Lower lobe of right lung (tissue), 2 donors: ENCODE measurements at regions not wholly inside any gene's neighbourhood (a gene's known extent, or its start where the extent isn't known, plus 50 kb on each side); places are given as distances from the start of the nearest gene placed in this dataset.

Source experiments
- ATAC-seq, 2 donors: fragments of 200-7000 bp; cut with Tn5 transposase; one replicate each; pipeline ENCODE4 v1.9.1; 2020 to 2022; ENCODE audit warnings: mild to moderate bottlenecking in 2 of 2, moderate library complexity in 2 of 2
- DNase-seq: peaks from one replicate; pipeline ENCODE4 v3.0.0-alpha.2; 2020
- H3K27ac ChIP-seq: fragments of 200-600 bp; one replicate; pipeline ENCODE4 v1.8.0; 2022
- H3K27me3 ChIP-seq: fragments of 200-600 bp; one replicate; pipeline ENCODE4 v1.8.0; 2022; ENCODE audit warnings: low read depth
- H3K36me3 ChIP-seq: fragments of 200-600 bp; one replicate; pipeline ENCODE4 v1.8.0; 2022; ENCODE audit warnings: mild to moderate bottlenecking
- H3K4me1 ChIP-seq: fragments of 200-600 bp; one replicate; pipeline ENCODE4 v1.8.0; 2022
- H3K4me3 ChIP-seq: fragments of 200-600 bp; one replicate; pipeline ENCODE4 v1.8.0; 2022; ENCODE audit warnings: mild to moderate bottlenecking
- H3K9me3 ChIP-seq: fragments of 200-600 bp; one replicate; pipeline ENCODE4 v1.8.0; 2022
- CTCF ChIP-seq: fragments of 200-600 bp; IDR thresholded peaks from one replicate; pipeline ENCODE4 v1.8.0; 2022; ENCODE audit warnings: antibody characterized with exemption, mild to moderate bottlenecking
- intact Hi-C: fragments of 100-400 bp; cut with DNase I; formaldehyde crosslinking; loops from one replicate; pipeline ENCODE4 v1.11.0; 2022
- donor health status: DM: no; HTN: yes; CAD: no; lungs with severe emphysema.

GRCh38 chr5:51846015-51846414, 462.8 kb downstream of the ISL1 start:
- H3K4me1 ChIP-seq: no peaks in the 10 kb centered on the region
- no peak overlapping the region for H3K27ac ChIP-seq
- H3K9me3 ChIP-seq: no peaks in the 10 kb centered on the region
- no peak overlapping the region for H3K4me3 ChIP-seq
- no peaks in the 10 kb centered on the region for H3K27me3 ChIP-seq
- intact Hi-C loops: no loop called here
- TF ChIP-seq CTCF: no peak
- no peak for ATAC-seq
- no peak for DNase-seq
- H3K36me3 ChIP-seq: no peaks in the 10 kb centered on the region

- no peaks in the 10 kb centered on the region for H3K36me3 ChIP-seq
- no peak overlapping the region for H3K27ac ChIP-seq
- ATAC-seq: no peak
Measured at GRCh38 chr5:51859624-51860023, 476.4 kb downstream of the ISL1 start.

GRCh38 chr5:51860532-51861018, 477.3 kb downstream of the ISL1 start:
- Histone ChIP-seq H3K27ac (no peak overlapping the region), H3K4me3 (no peak overlapping the region), H3K27me3 (no peaks in the 10 kb centered on the region), H3K9me3 (no peaks in the 10 kb centered on the region), H3K4me1 (no peaks in the 10 kb centered on the region), H3K36me3 (no peaks in the 10 kb centered on the region)
- intact Hi-C loops: no loop called here
- ATAC-seq (no peak), DNase-seq (no peak)
- no peak for TF ChIP-seq CTCF

More at GRCh38 chr5:51859624-51860023, 476.4 kb downstream of the ISL1 start:
- no peak for DNase-seq
- no peaks in the 10 kb centered on the region for H3K4me1 ChIP-seq
- no peaks in the 10 kb centered on the region for H3K27me3 ChIP-seq
- intact Hi-C loops: no loop called here
- H3K4me3 ChIP-seq: no peak overlapping the region
- TF ChIP-seq CTCF: no peak
- no peaks in the 10 kb centered on the region for H3K9me3 ChIP-seq

- intact Hi-C loops: no loop called here
- no peaks in the 10 kb centered on the region for H3K27me3 ChIP-seq
- H3K27ac ChIP-seq: no peak overlapping the region
- H3K9me3 ChIP-seq: peaks cover 14% of the 10 kb centered on the region
- no peak for ATAC-seq
- no peak overlapping the region for H3K4me3 ChIP-seq
- H3K4me1 ChIP-seq: no peaks in the 10 kb centered on the region
- no peaks in the 10 kb centered on the region for H3K36me3 ChIP-seq
- no peak for DNase-seq
- no peak for TF ChIP-seq CTCF
Measured at GRCh38 chr5:51872144-51872543, 488.9 kb downstream of the ISL1 start.

- no peak overlapping the region for H3K27ac ChIP-seq
- ATAC-seq (no peak), DNase-seq (no peak)
- intact Hi-C loops: no loop called here
- H3K36me3 ChIP-seq: no peaks in the 10 kb centered on the region
- H3K9me3 ChIP-seq: no peaks in the 10 kb centered on the region
- no peaks in the 10 kb centered on the region for H3K27me3 ChIP-seq
- no peak for TF ChIP-seq CTCF
- H3K4me1 ChIP-seq: no peaks in the 10 kb centered on the region
- no peak overlapping the region for H3K4me3 ChIP-seq
Measured at GRCh38 chr5:51881901-51882300, 498.7 kb downstream of the ISL1 start.

- no peak overlapping the region for H3K4me3 ChIP-seq
- no peaks in the 10 kb centered on the region for H3K27me3 ChIP-seq
- H3K36me3 ChIP-seq: no peaks in the 10 kb centered on the region
- H3K9me3 ChIP-seq: no peaks in the 10 kb centered on the region
- TF ChIP-seq CTCF: no peak
- no peaks in the 10 kb centered on the region for H3K4me1 ChIP-seq
- ATAC-seq (no peak), DNase-seq (no peak)
- H3K27ac ChIP-seq: no peak overlapping the region
- intact Hi-C loops: no loop called here
Measured at GRCh38 chr5:51882647-51883046, 499.4 kb downstream of the ISL1 start.
